ENCODE measurements at regions not wholly inside any gene's neighbourhood (a gene's known extent, or its start where the extent isn't known, plus 50 kb on each side); places are given as distances from the start of the nearest gene placed in this dataset.

DNA sequence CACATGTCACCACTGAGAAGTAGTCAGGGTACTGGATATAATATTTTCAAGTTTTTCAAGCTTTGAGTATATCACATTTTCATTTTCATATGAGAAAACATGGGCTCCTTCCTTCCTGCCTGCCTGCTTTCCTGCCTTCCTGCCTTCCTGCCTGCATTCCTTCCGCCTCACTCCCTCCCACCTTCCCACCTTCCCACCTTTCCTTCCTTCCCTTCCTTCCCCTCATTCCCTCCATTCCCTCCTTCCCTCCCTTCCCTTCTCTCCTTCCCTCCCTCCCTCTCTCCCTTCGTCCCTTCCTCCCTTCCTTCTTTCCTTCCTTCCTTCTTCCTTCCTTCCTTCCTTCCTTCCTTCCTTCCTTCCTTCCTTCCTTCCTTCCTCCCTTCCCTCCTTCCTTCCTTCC, 175.3 kb downstream of the HMHB1 start:
- Mint-ChIP-seq H3K27me3 (no peaks in the 10 kb centered on the region), H3K27ac (no peak overlapping the region), H3K4me3 (no peak overlapping the region), H3K9me3 (ENCODE audit: insufficient read depth) (no peaks in the 10 kb centered on the region), H3K4me1 (no peaks in the 10 kb centered on the region)
- no peak overlapping the region for H3K4me2 ChIP-seq (replicated peaks; ENCODE audit: low read depth, low read length, poor library complexity, severe bottlenecking)
- intact Hi-C loops (cut with micrococcal nuclease) = no loop called here
- H3K36me3 ChIP-seq (replicated peaks in 1 of 2; ENCODE audit: control extremely low read depth in 1 of 2, control insufficient read depth in 1 of 2, extremely low read depth in 1 of 2, insufficient read depth in 2 of 2, low read length in 1 of 2) = no peaks in the 10 kb centered on the region
- H3K4me3 ChIP-seq (ENCODE audit: control extremely low read depth in 1 of 5, extremely low read depth in 1 of 5, insufficient read depth in 1 of 5, low read depth in 2 of 5, low read length in 4 of 5) = no peak overlapping the region
- no peaks in the 10 kb centered on the region for H3K9me3 ChIP-seq (ENCODE audit: control extremely low read depth in 1 of 3, control insufficient read depth in 2 of 3, insufficient read depth in 1 of 3, low read length in 2 of 3)
- H2AFZ ChIP-seq (ENCODE audit: insufficient read depth, low read depth, low read length, poor library complexity, severe bottlenecking) = no peak overlapping the region
- 93% methylated on average over 1 of the region's 2 CpGs for WGBS (ENCODE audit: insufficient coverage)
- H3K27ac ChIP-seq (ENCODE audit: low read length in 2 of 2) = no peak overlapping the region
- H3K4me1 ChIP-seq (ENCODE audit: control insufficient read depth in 2 of 2, insufficient read depth in 2 of 2, low read length in 2 of 2) = peaks cover 0 to 3% of the 10 kb centered on the region in 2 donors
- no peak for ATAC-seq (ENCODE audit: low read depth)
- CTCF ChIA-PET = no interaction called here
- DNase-seq = no peak
- no peaks in the 10 kb centered on the region for H4K20me1 ChIP-seq (ENCODE audit: control insufficient read depth, insufficient read depth, low read length, poor library complexity, severe bottlenecking)
- POLR2A ChIA-PET = no interaction called here
- peaks cover 0 to 7% (median 0%) of the 10 kb centered on the region in 4 experiments for H3K27me3 ChIP-seq (replicated peaks in 1 of 4; ENCODE audit: control extremely low read depth in 1 of 4, control insufficient read depth in 3 of 4, insufficient read depth in 4 of 4, low read length in 3 of 4)
- no peaks in the 10 kb centered on the region for H3K79me2 ChIP-seq (ENCODE audit: control insufficient read depth, insufficient read depth, low read length)
- no peak for TF ChIP-seq EZH2 (IDR thresholded peaks at IDR 0.05; ENCODE audit: borderline replicate concordance, insufficient read depth, low read depth, low read length, poor library complexity, severe bottlenecking)
- H3K9ac ChIP-seq (ENCODE audit: low read length) = no peak overlapping the region

- peaks cover 0 to 3% of the 10 kb centered on the region in 2 donors for H3K4me1 ChIP-seq (ENCODE audit: control insufficient read depth in 2 of 2, insufficient read depth in 2 of 2, low read length in 2 of 2)
- H3K9me3 ChIP-seq (ENCODE audit: control extremely low read depth in 1 of 3, control insufficient read depth in 2 of 3, insufficient read depth in 1 of 3, low read length in 2 of 3) = no peaks in the 10 kb centered on the region
- no peaks in the 10 kb centered on the region for H3K79me2 ChIP-seq (ENCODE audit: control insufficient read depth, insufficient read depth, low read length)
- peaks cover 0 to 7% (median 0%) of the 10 kb centered on the region in 4 experiments for H3K27me3 ChIP-seq (replicated peaks in 1 of 4; ENCODE audit: control extremely low read depth in 1 of 4, control insufficient read depth in 3 of 4, insufficient read depth in 4 of 4, low read length in 3 of 4)
- H2AFZ ChIP-seq (ENCODE audit: insufficient read depth, low read depth, low read length, poor library complexity, severe bottlenecking) = no peak overlapping the region
- H3K27ac ChIP-seq (ENCODE audit: low read length in 2 of 2) = no peak overlapping the region
- no peaks in the 10 kb centered on the region for H3K4me1 Mint-ChIP-seq
- DNase-seq = no peak
- TF ChIP-seq EZH2 (IDR thresholded peaks at IDR 0.05; ENCODE audit: borderline replicate concordance, insufficient read depth, low read depth, low read length, poor library complexity, severe bottlenecking) (no peak), CTCF (IDR thresholded peaks at IDR 0.05) (no peak)
- WGBS (ENCODE audit: insufficient coverage) = no CpG with 5 or more reads among the region's 3 CpGs
- H3K9ac ChIP-seq (ENCODE audit: low read length) = no peak overlapping the region
- no peak for ATAC-seq (ENCODE audit: low read depth)
- H3K27ac Mint-ChIP-seq = no peak overlapping the region
- H4K20me1 ChIP-seq (ENCODE audit: control insufficient read depth, insufficient read depth, low read length, poor library complexity, severe bottlenecking) = no peaks in the 10 kb centered on the region
- H3K4me3 ChIP-seq (ENCODE audit: control extremely low read depth in 1 of 5, extremely low read depth in 1 of 5, insufficient read depth in 1 of 5, low read depth in 2 of 5, low read length in 4 of 5) = no peak overlapping the region
- no peaks in the 10 kb centered on the region for H3K36me3 ChIP-seq (replicated peaks in 1 of 2; ENCODE audit: control extremely low read depth in 1 of 2, control insufficient read depth in 1 of 2, extremely low read depth in 1 of 2, insufficient read depth in 2 of 2, low read length in 1 of 2)
- POLR2A ChIA-PET = no interaction called here
- no peak overlapping the region for H3K4me2 ChIP-seq (replicated peaks; ENCODE audit: low read depth, low read length, poor library complexity, severe bottlenecking)
- no peaks in the 10 kb centered on the region for H3K9me3 Mint-ChIP-seq (ENCODE audit: insufficient read depth)
- CTCF ChIA-PET = no interaction called here
- no peak overlapping the region for H3K4me3 Mint-ChIP-seq
- no peaks in the 10 kb centered on the region for H3K27me3 Mint-ChIP-seq
- intact Hi-C loops (cut with micrococcal nuclease) = no loop called here
These were observed 176.0 kb downstream of the HMHB1 start for GRCh38 chr5:143987751-143988560.
